ENCODE measurements at regions not wholly inside any gene's neighbourhood (a gene's known extent, or its start where the extent isn't known, plus 50 kb on each side); places are given as distances from the start of the nearest gene placed in this dataset.

- ATAC-seq = no peak
Observed at GRCh38 chr7:119842786-119843185, 430.2 kb upstream of the KCND2 start.

DNA sequence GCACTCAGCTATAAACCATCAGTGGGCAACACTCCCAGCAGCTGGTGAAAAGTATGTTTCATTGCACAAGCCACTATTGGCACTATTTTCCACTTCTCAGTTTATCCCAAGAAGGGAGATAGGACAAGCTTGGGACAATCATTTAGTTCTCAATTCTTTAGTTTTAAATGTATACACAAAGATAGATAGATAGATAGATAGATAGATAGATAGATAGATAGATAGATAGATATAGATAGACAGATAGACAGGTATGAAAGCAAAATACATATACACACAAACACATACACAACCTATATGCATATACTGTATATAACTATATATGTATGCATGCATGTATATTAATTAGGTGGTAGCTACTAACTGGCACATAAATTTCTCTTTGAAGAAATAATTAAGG, 411.6 kb upstream of the KCND2 start:
- peaks cover 0 to 16% (median 0%) of the 10 kb centered on the region in 11 donors for H3K9me3 ChIP-seq
- H3K4me3 ChIP-seq = no peak overlapping the region
- no peaks in the 10 kb centered on the region for H3K4me1 ChIP-seq
- no peaks in the 10 kb centered on the region for H3K36me3 ChIP-seq
- no peak for TF ChIP-seq CTCF (IDR thresholded peaks at IDR 0.05)
- H3K27me3 ChIP-seq = no peaks in the 10 kb centered on the region
- DNase-seq = no peak
- H3K27ac ChIP-seq = no peak overlapping the region
- ATAC-seq = no peak
- intact Hi-C loops (cut with DNase I) = no loop called here

More at GRCh38 chr7:119842786-119843185, 430.2 kb upstream of the KCND2 start:
- intact Hi-C loops (cut with DNase I) = no loop called here
- no peaks in the 10 kb centered on the region for H3K27me3 ChIP-seq
- no peak for TF ChIP-seq CTCF (IDR thresholded peaks at IDR 0.05)
- peaks cover 0 to 35% (median 7%) of the 10 kb centered on the region in 11 donors for H3K9me3 ChIP-seq
- H3K4me3 ChIP-seq = no peak overlapping the region
- no peak overlapping the region for H3K27ac ChIP-seq
- WGBS, 2 donors = 49 to 52% methylated on average over 1 of the region's 1 CpG
- no peak for DNase-seq
- no peaks in the 10 kb centered on the region for H3K36me3 ChIP-seq
- H3K4me1 ChIP-seq = no peaks in the 10 kb centered on the region

DNA sequence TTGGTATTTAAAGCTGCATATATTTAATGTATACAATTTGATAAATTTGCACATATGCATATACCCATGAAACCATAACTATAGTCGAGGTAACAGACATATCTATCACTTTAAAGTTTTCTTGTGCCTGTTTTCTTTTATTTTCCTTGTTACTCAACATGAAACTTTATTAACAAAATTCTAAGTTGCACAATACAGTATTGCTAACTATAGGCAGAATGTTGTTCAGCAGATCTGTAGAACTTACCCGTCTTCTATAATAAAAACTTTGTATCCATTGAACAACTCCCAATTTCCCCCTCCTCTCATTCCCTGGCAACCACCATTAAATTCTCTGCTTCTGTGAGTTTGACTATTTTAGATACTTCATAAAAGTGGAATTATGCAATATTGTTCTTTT, 404.6 kb upstream of the KCND2 start:
- DNase-seq = no peak
- no peak for ATAC-seq
- 77 to 79% methylated on average over 2 of the region's 2 CpGs for WGBS, 2 donors
- TF ChIP-seq CTCF (IDR thresholded peaks at IDR 0.05) = no peak
- intact Hi-C loops (cut with DNase I) = no loop called here
- no peak overlapping the region for H3K27ac ChIP-seq
- H3K36me3 ChIP-seq = no peaks in the 10 kb centered on the region
- no peaks in the 10 kb centered on the region for H3K4me1 ChIP-seq
- peaks cover 0 to 33% (median 0%) of the 10 kb centered on the region in 11 donors for H3K9me3 ChIP-seq
- no peaks in the 10 kb centered on the region for H3K27me3 ChIP-seq
- H3K4me3 ChIP-seq = no peak overlapping the region

GRCh38 chr7:119879835-119880234, 393.1 kb upstream of the KCND2 start:
- 82 to 84% methylated on average over 1 of the region's 1 CpG for WGBS, 2 donors

More at GRCh38 chr7:119879835-119880234, 393.1 kb upstream of the KCND2 start:
- no peak for TF ChIP-seq CTCF (IDR thresholded peaks at IDR 0.05)
- ATAC-seq (no peak), DNase-seq (no peak)
- Histone ChIP-seq H3K9me3 (peaks cover 0 to 9% (median 0%) of the 10 kb centered on the region in 11 donors), H3K4me3 (no peak overlapping the region), H3K27me3 (no peaks in the 10 kb centered on the region), H3K27ac (no peak overlapping the region), H3K4me1 (no peaks in the 10 kb centered on the region), H3K36me3 (no peaks in the 10 kb centered on the region)
- intact Hi-C loops (cut with DNase I) = no loop called here

All from heart right ventricle (tissue), 16 donors.